Urinary bladder (tissue), 3 donors: ENCODE measurements at regions not wholly inside any gene's neighbourhood (a gene's known extent, or its start where the extent isn't known, plus 50 kb on each side); places are given as distances from the start of the nearest gene placed in this dataset.
"Not testable (repeated sequence)": the region's sequence is repeated elsewhere in the genome, so short reads cannot be mapped to it uniquely, and the experiment has no call there.

Source experiments
- DNase-seq: peaks from one replicate; pipeline ENCODE4 v3.0.0-alpha.2; 2015; ENCODE audit errors: extremely low spot score
- H3K27ac ChIP-seq: one replicate; pipeline ENCODE4 v1.5.1; 2013; ENCODE audit warnings: low read depth, mild to moderate bottlenecking, moderate library complexity
- H3K36me3 ChIP-seq: one replicate; pipeline ENCODE4 v1.6.1; 2013; ENCODE audit warnings: mild to moderate bottlenecking, moderate library complexity; ENCODE audit not compliant: insufficient read depth
- H3K4me1 ChIP-seq: one replicate; pipeline ENCODE4 v1.6.1; 2013; ENCODE audit warnings: mild to moderate bottlenecking, moderate library complexity; ENCODE audit not compliant: insufficient read depth
- H3K4me3 ChIP-seq: one replicate; pipeline ENCODE4 v1.5.1; 2013; ENCODE audit warnings: low read depth, low read length
- WGBS: extraction: QIAGEN DNeasy Blood & Tissue Kit; methylation state at CpG from one replicate; pipeline ENCODE4 v1.1.7; 2013; 5-methylcytosine and 5-hydroxymethylcytosine counted together
- donor health status: healthy with polysubstance abuse.
- donor health status: healthy.

- WGBS, result 90% methylated on average over 7 of the region's 7 CpGs
- not testable (repeated sequence) for DNase-seq, H3K4me1 ChIP-seq
Measured at GRCh38 chr1:207196135-207196534, 92.1 kb downstream of the C4BPA start.

DNA sequence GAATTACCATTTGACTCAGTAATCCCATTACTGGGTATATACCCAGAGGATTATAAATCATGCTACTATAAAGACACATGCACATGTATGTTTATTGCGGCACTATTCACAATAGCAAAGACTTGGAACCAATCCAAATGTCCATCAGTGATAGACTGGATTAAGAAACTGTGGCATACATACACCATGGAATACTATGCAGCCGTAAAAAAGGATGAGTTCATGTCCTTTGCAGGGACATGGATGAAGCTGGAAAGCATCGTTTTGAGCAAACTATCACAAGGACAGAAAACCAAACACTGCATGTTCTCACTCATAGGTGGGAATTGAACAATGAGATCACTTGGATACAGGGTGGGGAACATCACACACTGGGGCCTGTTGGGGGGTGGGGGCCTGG is 97.5 kb downstream of the C4BPA start:
- H3K4me1 ChIP-seq, H3K4me3 ChIP-seq, DNase-seq, H3K36me3 ChIP-seq, H3K27ac ChIP-seq: not testable (repeated sequence)
- 93% methylated on average over 3 of the region's 3 CpGs for WGBS

More at GRCh38 chr1:207196135-207196534, 92.1 kb downstream of the C4BPA start:
- not testable (repeated sequence) for H3K4me3 ChIP-seq, H3K36me3 ChIP-seq, H3K27ac ChIP-seq

- no peak overlapping the region for H3K4me3 ChIP-seq
- H3K36me3 ChIP-seq, result no peaks in the 10 kb centered on the region
- H3K4me1 ChIP-seq, result no peaks in the 10 kb centered on the region
- H3K27ac ChIP-seq, result no peak overlapping the region
- DNase-seq, result no peak
- 77% methylated on average over 3 of the region's 3 CpGs for WGBS
Measured at GRCh38 chr1:207202480-207202879, 98.4 kb downstream of the C4BPA start.

- Histone ChIP-seq H3K27ac (no peak overlapping the region), H3K36me3 (no peaks in the 10 kb centered on the region), H3K4me1 (no peaks in the 10 kb centered on the region), H3K4me3 (no peak overlapping the region)
- WGBS, result 87% methylated on average over 1 of the region's 1 CpG
- no peak for DNase-seq
Measured at GRCh38 chr1:207203541-207203940, 99.5 kb downstream of the C4BPA start.

DNA sequence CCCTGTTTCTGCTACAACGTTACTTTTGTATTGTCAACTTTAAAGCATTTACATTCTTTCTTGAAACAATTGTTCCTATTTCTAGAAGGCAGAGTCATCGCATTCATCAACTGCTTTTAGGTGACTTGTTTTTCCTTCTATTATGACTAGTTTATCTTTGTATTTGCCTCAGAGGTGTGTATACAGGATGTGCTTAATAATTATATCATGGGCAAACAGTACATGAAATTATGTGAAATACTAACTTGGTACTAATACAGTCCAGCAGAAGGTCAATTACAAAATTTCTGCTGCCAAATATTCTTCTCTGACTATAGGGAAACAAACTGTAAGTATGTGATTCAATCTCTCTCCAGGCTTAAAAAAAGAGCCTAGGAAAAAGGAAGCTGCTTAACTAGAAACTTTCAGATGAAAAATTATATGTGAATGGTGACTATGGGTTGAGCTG is 101.6 kb downstream of the C4BPA start:
- Histone ChIP-seq H3K4me1 (no peaks in the 10 kb centered on the region), H3K27ac (no peak overlapping the region), H3K4me3 (no peak overlapping the region), H3K36me3 (no peaks in the 10 kb centered on the region)
- WGBS, result 55% methylated on average over 2 of the region's 2 CpGs
- DNase-seq, result no peak

DNA sequence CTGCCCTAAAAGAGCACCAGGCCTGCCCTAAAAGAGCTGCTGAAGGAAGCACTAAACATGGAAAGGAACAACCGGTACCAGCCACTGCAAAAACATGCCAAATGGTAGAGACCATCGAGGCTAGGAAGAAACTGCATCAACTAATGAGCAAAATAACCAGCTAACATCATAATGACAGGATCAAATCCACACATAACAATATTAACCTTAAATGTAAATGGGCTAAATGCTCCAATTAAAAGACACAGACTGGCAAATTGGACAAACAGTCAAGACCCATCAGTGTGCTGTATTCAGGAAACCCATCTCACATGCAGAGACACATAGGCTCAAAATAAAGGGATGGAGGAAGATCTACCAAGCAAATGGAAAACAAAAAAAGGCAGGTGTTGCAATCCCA is 104.7 kb downstream of the C4BPA start:
- not testable (repeated sequence) for H3K4me1 ChIP-seq, H3K27ac ChIP-seq, DNase-seq, H3K36me3 ChIP-seq, H3K4me3 ChIP-seq
- 85% methylated on average over 2 of the region's 2 CpGs for WGBS

GRCh38 chr1:207214453-207214852 is 107.0 kb upstream of the CD55 start:
- WGBS, result 94% methylated on average over 1 of the region's 1 CpG
- Histone ChIP-seq H3K4me1 (no peaks in the 10 kb centered on the region), H3K36me3 (no peaks in the 10 kb centered on the region), H3K4me3 (no peak overlapping the region), H3K27ac (no peak overlapping the region)
- no peak for DNase-seq

GRCh38 chr1:207217778-207218511 is 103.5 kb upstream of the CD55 start:
- 62% methylated on average over 8 of the region's 8 CpGs for WGBS
- Histone ChIP-seq H3K4me1 (no peaks in the 10 kb centered on the region), H3K4me3 (no peak overlapping the region), H3K27ac (no peak overlapping the region), H3K36me3 (no peaks in the 10 kb centered on the region)
- no peak for DNase-seq

- DNase-seq, result no peak
- H3K4me1 ChIP-seq, result no peaks in the 10 kb centered on the region
- no peak overlapping the region for H3K4me3 ChIP-seq
- H3K36me3 ChIP-seq, result no peaks in the 10 kb centered on the region
- WGBS, result 50% methylated on average over 6 of the region's 6 CpGs
- H3K27ac ChIP-seq, result no peak overlapping the region
Measured at GRCh38 chr1:207218512-207219362, 102.7 kb upstream of the CD55 start.

DNA sequence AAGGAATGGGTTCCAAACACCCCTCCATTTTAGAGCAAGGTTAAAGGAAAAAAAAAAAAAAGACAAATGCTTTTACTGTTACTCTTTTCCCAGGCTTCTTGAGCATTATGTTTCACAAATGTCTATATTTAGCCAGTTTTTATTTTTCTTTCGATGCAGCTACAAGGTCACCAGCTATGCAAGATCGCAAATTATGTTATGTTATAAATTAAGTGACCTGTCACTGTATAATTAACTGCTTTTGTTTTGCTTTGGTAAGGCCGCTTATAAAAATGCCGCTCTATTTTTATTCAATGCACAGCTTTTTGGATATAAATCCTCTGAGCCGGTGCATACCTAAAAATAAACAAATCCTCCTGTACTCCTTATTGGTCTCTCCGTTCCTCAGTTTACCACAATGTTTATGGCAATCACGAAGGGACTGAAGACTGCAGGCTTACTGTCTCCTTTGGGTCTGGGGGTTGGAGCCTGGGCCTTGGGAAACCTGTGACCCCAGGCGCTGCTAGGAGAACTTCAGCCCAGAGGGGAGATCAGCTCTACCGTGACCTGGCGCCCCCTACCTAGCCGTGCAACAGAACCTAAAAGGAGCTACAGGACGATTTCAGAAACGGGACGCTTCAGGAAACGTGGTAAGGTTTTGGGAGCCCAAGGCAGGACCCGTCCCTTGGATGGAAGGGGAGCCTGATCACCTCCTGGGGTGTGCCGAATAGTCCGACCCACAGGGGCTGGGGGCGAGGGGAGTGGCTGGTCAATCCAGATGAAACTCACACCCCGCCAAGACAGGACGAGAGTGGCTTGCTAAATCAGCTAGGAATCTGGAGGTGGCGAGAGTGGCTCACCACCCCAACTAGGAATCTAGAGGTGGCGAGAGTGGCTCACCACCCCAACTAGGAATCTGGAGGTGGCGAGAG is 101.2 kb upstream of the CD55 start:
- Histone ChIP-seq H3K27ac (no peak overlapping the region), H3K4me3 (no peak overlapping the region), H3K36me3 (no peaks in the 10 kb centered on the region), H3K4me1 (no peaks in the 10 kb centered on the region)
- no peak for DNase-seq
- WGBS, result 82% methylated on average over 24 of the region's 24 CpGs

- Histone ChIP-seq H3K27ac (no peak overlapping the region), H3K4me1 (no peaks in the 10 kb centered on the region), H3K36me3 (no peaks in the 10 kb centered on the region), H3K4me3 (no peak overlapping the region)
- DNase-seq, result no peak
Measured at GRCh38 chr1:207221934-207222351, 99.5 kb upstream of the CD55 start.

GRCh38 chr1:207223162-207223561 is 98.3 kb upstream of the CD55 start:
- H3K4me1 ChIP-seq, result no peaks in the 10 kb centered on the region
- H3K36me3 ChIP-seq, result no peaks in the 10 kb centered on the region
- H3K4me3 ChIP-seq, result no peak overlapping the region
- WGBS, result 63% methylated on average over 2 of the region's 2 CpGs
- DNase-seq, result no peak
- no peak overlapping the region for H3K27ac ChIP-seq

DNA sequence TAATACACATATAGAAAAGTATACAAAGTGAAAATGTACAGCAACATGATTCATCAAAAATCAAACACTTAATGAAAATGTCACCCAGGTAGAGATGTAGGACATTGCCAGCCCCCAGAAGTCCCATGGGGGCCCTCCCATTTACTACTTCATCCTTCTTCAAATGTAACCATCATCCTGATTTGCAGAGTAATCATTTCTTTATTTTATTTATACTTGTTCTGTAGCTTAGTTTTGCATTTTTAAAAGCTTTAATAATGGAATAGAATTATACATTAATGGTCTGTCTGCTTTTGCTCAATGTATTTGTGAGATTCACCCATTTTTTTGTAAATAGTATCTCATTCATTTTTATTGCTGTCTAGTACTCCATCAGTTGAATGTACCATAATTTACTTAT is 96.8 kb upstream of the CD55 start:
- Histone ChIP-seq H3K27ac (no peak overlapping the region), H3K4me3 (no peak overlapping the region), H3K4me1 (no peaks in the 10 kb centered on the region), H3K36me3 (no peaks in the 10 kb centered on the region)
- DNase-seq, result no peak
